ENCODE measurements at regions not wholly inside any gene's neighbourhood (a gene's known extent, or its start where the extent isn't known, plus 50 kb on each side); places are given as distances from the start of the nearest gene placed in this dataset.

DNA sequence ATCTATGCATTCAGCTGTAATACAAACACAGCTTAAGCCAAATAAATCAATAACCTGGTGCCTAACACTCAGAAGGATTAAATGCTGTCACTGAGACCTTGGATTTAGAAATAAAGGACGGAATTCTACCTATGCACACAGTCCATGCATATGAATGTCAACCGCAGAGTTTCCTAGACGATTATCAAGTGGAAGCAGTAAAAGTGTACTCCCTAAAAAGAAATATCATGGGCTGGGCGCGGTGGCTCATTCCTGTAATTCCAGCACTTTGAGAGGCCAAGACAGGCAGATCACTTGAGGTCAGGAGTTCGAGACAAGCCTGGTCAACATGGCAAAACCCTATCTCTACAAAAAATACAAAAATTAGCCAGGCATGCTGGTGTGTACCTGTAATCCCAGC lies 188.2 kb upstream of the DYRK2 start:
- TF ChIP-seq, protein P1, sequence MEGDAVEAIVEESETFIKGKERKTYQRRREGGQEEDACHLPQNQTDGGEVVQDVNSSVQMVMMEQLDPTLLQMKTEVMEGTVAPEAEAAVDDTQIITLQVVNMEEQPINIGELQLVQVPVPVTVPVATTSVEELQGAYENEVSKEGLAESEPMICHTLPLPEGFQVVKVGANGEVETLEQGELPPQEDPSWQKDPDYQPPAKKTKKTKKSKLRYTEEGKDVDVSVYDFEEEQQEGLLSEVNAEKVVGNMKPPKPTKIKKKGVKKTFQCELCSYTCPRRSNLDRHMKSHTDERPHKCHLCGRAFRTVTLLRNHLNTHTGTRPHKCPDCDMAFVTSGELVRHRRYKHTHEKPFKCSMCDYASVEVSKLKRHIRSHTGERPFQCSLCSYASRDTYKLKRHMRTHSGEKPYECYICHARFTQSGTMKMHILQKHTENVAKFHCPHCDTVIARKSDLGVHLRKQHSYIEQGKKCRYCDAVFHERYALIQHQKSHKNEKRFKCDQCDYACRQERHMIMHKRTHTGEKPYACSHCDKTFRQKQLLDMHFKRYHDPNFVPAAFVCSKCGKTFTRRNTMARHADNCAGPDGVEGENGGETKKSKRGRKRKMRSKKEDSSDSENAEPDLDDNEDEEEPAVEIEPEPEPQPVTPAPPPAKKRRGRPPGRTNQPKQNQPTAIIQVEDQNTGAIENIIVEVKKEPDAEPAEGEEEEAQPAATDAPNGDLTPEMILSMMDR (IDR thresholded peaks at IDR 0.05; ENCODE audit: low read length): no peak
- TF ChIP-seq EZH2 (IDR thresholded peaks at IDR 0.05; ENCODE audit: borderline replicate concordance, low read length): no peak
